ENCODE measurements at regions not wholly inside any gene's neighbourhood (a gene's known extent, or its start where the extent isn't known, plus 50 kb on each side); places are given as distances from the start of the nearest gene placed in this dataset.

- TF ChIP-seq CTCF (IDR thresholded peaks at IDR 0.05) = no peak
- no peak for TF ChIP-seq POLR2A (IDR thresholded peaks at IDR 0.05)
- no peak for TF ChIP-seq POLR2AphosphoS5 (IDR thresholded peaks at IDR 0.05; ENCODE audit: insufficient read depth in 1 of 2, low read depth in 1 of 2)
These were observed 694.2 kb upstream of the GYPC start for GRCh38 chr2:125961739-125962138.
